GM12878 (cell line): ENCODE measurements at regions not wholly inside any gene's neighbourhood (a gene's known extent, or its start where the extent isn't known, plus 50 kb on each side); places are given as distances from the start of the nearest gene placed in this dataset.

Experiments used
- ATAC-seq: fragments of 200-7000 bp; cut with Tn5 transposase; 3 replicates; pipeline ENCODE4 v1.9.1; 2020; ENCODE audit warnings: mild to moderate bottlenecking, moderate library complexity
- BruUV-seq: library from RNA; stranded (reverse); fragments of 400-500 nt; replicated peaks from 2 replicates; lab custom pipeline; 2021; lab: Mats Ljungman, UMichigan
- CTCF ChIA-PET: fragments of 300-600 bp; sonication (Branson Sonifier 250); formaldehyde crosslinking; extraction: SDS; loops from one replicate; lab custom pipeline; 2021; ENCODE audit warnings: inconsistent platforms; lab: Yijun Ruan, JAX
- POLR2A ChIA-PET: fragments of 350-600 bp; formaldehyde crosslinking; extraction: SDS; loops from one replicate; lab custom pipeline; 2021; ENCODE audit warnings: inconsistent platforms; lab: Charles Lee
- RAD21 ChIA-PET: fragments of 300-600 bp; sonication (Branson Sonifier 250); formaldehyde crosslinking; loops from one replicate; lab custom pipeline; 2023; ENCODE audit warnings: antibody characterized with exemption; ENCODE audit not compliant: unreplicated experiment; lab: Charles Lee
- SMC1A ChIA-PET: fragments of 300-600 bp; sonication (Branson Sonifier 250); formaldehyde crosslinking; loops from one replicate; lab custom pipeline; 2023; ENCODE audit not compliant: unreplicated experiment, uncharacterized antibody; lab: Charles Lee
- DNase-seq: peaks from one replicate; pipeline ENCODE4 v3.0.0-alpha.2; 2011; ENCODE audit warnings: low read depth, low spot score
- FAIRE-seq: peaks from 3 replicates; lab custom pipeline; 2011; peaks lifted over from hg19 to GRCh38; lab: Jason Lieb, UNC
- H2AFZ ChIP-seq: 2 replicates; pipeline ENCODE4 v1.6.0; 2011; ENCODE audit warnings: low read depth, low read length, control low read depth; ENCODE audit not compliant: control insufficient read depth
- H3K27ac ChIP-seq: 2 replicates; pipeline ENCODE4 v1.5.1; 2011; ENCODE audit warnings: control low read depth; ENCODE audit not compliant: control insufficient read depth, insufficient read depth
- H3K27me3 ChIP-seq, 2 experiments: replicated peaks in 1 of 2; 2 replicates each; pipeline versions ENCODE4 v1.6.0 to v1.6.1; 2011; ENCODE audit warnings: low read length in 1 of 2; ENCODE audit not compliant: control insufficient read depth in 2 of 2, insufficient read depth in 2 of 2
- H3K36me3 ChIP-seq, 2 experiments: 2 replicates each; pipeline ENCODE4 v1.5.1; 2011; ENCODE audit warnings: low read length in 1 of 2; ENCODE audit not compliant: control insufficient read depth in 2 of 2, insufficient read depth in 2 of 2
- H3K4me1 ChIP-seq: 2 replicates; pipeline ENCODE4 v1.6.1; 2011; ENCODE audit warnings: mild to moderate bottlenecking, low read length, moderate library complexity, mixed read lengths; ENCODE audit not compliant: control insufficient read depth, insufficient read depth
- H3K4me2 ChIP-seq: 2 replicates; pipeline ENCODE4 v1.6.0; 2011; ENCODE audit warnings: control low read depth; ENCODE audit not compliant: control insufficient read depth, insufficient read depth
- H3K4me3 ChIP-seq: fragments of 200-600 bp; sonication (generic); 2 replicates; pipeline ENCODE4 v1.5.1; 2016
- H3K79me2 ChIP-seq: 2 replicates; pipeline ENCODE4 v1.6.0; 2011; ENCODE audit warnings: low read length; ENCODE audit not compliant: control insufficient read depth, insufficient read depth
- H3K9ac ChIP-seq: 2 replicates; pipeline ENCODE4 v1.8.0; 2011; ENCODE audit warnings: low read length, control low read depth, mixed read lengths; ENCODE audit not compliant: control insufficient read depth, insufficient read depth
- H3K9me3 ChIP-seq: replicated peaks from 3 replicates; pipeline ENCODE4 v1.5.1; 2011; ENCODE audit warnings: mild to moderate bottlenecking, low read length; ENCODE audit not compliant: control insufficient read depth, insufficient read depth
- H4K20me1 ChIP-seq: 2 replicates; pipeline ENCODE4 v1.6.0; 2011; ENCODE audit not compliant: control insufficient read depth, insufficient read depth
- CHD4 ChIP-seq: fragments of 200-600 bp; sonication (generic); IDR thresholded peaks from 2 replicates; pipeline ENCODE4 v1.6.1; 2016; ENCODE audit warnings: mild to moderate bottlenecking
- FOXM1 ChIP-seq: IDR thresholded peaks from 2 replicates; pipeline ENCODE4 v1.6.1; 2012; ENCODE audit warnings: low read depth, mild to moderate bottlenecking, inconsistent platforms, low read length, moderate library complexity
- MXI1 ChIP-seq: fragments of 150-350 bp; IDR thresholded peaks from 2 replicates; pipeline ENCODE4 v1.6.1; 2011; ENCODE audit warnings: low read depth, mild to moderate bottlenecking, inconsistent platforms, low read length, improper control_type of control experiment
- MYB ChIP-seq: fragments of 150-350 bp; IDR thresholded peaks from 2 replicates; pipeline ENCODE4 v1.6.1; 2014; ENCODE audit warnings: mild to moderate bottlenecking, low read depth, low read length, borderline replicate concordance
- SPI1 ChIP-seq: IDR thresholded peaks from 2 replicates; pipeline ENCODE4 v1.6.1; 2011; ENCODE audit warnings: low read depth, mild to moderate bottlenecking, low read length, moderate library complexity, borderline replicate concordance; ENCODE audit not compliant: insufficient read depth
- WGBS: methylation state at CpG from one replicate; pipeline ENCODE4 v1.1.6; 2016; ENCODE audit warnings: low lambda C conversion rate; ENCODE audit not compliant: insufficient replicate concordance, insufficient coverage; ENCODE audit errors: missing lambda C conversion rate; 5-methylcytosine and 5-hydroxymethylcytosine counted together
- in situ Hi-C: fragments of 300-500 bp; cut with MboI; formaldehyde crosslinking; loops from 9 replicates; pipeline ENCODE4 v1.14.3; 2018; ENCODE audit warnings: mixed read lengths
- intact Hi-C: fragments of 100-400 bp; cut with micrococcal nuclease; formaldehyde crosslinking; loops from one replicate; pipeline ENCODE4 v1.14.2; 2022; ENCODE audit not compliant: unreplicated experiment

GRCh38 chr9:104238668-104239067 lies 144.6 kb downstream of the SMC2 start:
- ChIA-PET RAD21 (no interaction called here), CTCF (no interaction called here), SMC1A (interaction anchor here (1.1 kb wide), 1 partner anchor 10 kb away, joined by 3 read pairs; no protein-coding TSS in a partner anchor), POLR2A (no interaction called here)
- Histone ChIP-seq H3K4me3 (no peak overlapping the region), H2AFZ (no peak overlapping the region), H3K27me3 (no peaks in the 10 kb centered on the region), H3K79me2 (no peaks in the 10 kb centered on the region), H3K36me3 (no peaks in the 10 kb centered on the region), H3K27ac (no peak overlapping the region), H3K4me1 (no peaks in the 10 kb centered on the region), H3K9me3 (no peaks in the 10 kb centered on the region), H3K9ac (no peak overlapping the region), H3K4me2 (no peak overlapping the region), H4K20me1 (no peaks in the 10 kb centered on the region)
- TF ChIP-seq MXI1 (no peak), MYB (no peak)
- no TSS peak for BruUV-seq
- DNase-seq (no peak), ATAC-seq (no peak), FAIRE-seq (no peak)
- WGBS, result 8% methylated on average over 3 of the region's 3 CpGs
- intact Hi-C loops (no loop called here), in situ Hi-C loops (no loop called here)

GRCh38 chr9:104240890-104241289 lies 146.8 kb downstream of the SMC2 start:
- no peak for DNase-seq
- in situ Hi-C loops, result no loop called here
- Histone ChIP-seq H3K79me2 (no peaks in the 10 kb centered on the region), H3K27me3 (no peaks in the 10 kb centered on the region), H3K36me3 (no peaks in the 10 kb centered on the region), H3K27ac (no peak overlapping the region), H4K20me1 (no peaks in the 10 kb centered on the region), H2AFZ (no peak overlapping the region), H3K9ac (no peak overlapping the region), H3K4me2 (no peak overlapping the region), H3K4me1 (no peaks in the 10 kb centered on the region), H3K4me3 (no peak overlapping the region)
- ATAC-seq, result peak; percentile 65
- no TSS peak for BruUV-seq
- CTCF ChIA-PET, result interaction anchor here (1.0 kb wide), 1 partner anchor 139 kb away, joined by 4 read pairs; no protein-coding TSS in a partner anchor
- SMC1A ChIA-PET, result interaction anchor here (0.6 to 1.2 kb wide), 3 partner anchors 8 to 59 kb away, joined by 3 read pairs; no protein-coding TSS in a partner anchor
- WGBS, result 24% methylated on average over 2 of the region's 2 CpGs
- FAIRE-seq, result no peak
- TF ChIP-seq CHD4, result no peak
- peak; percentile 65; the same call in 1 of the 2 replicates for TF ChIP-seq SPI1
- TF ChIP-seq FOXM1, result no peak
- TF ChIP-seq, all 136 proteins: peak for 1
- RAD21 ChIA-PET, result no interaction called here
- no peaks in the 10 kb centered on the region for H3K9me3 ChIP-seq
- intact Hi-C loops, result no loop called here
- POLR2A ChIA-PET, result no interaction called here
